ENCODE measurements at regions not wholly inside any gene's neighbourhood (a gene's known extent, or its start where the extent isn't known, plus 50 kb on each side); places are given as distances from the start of the nearest gene placed in this dataset.

DNA sequence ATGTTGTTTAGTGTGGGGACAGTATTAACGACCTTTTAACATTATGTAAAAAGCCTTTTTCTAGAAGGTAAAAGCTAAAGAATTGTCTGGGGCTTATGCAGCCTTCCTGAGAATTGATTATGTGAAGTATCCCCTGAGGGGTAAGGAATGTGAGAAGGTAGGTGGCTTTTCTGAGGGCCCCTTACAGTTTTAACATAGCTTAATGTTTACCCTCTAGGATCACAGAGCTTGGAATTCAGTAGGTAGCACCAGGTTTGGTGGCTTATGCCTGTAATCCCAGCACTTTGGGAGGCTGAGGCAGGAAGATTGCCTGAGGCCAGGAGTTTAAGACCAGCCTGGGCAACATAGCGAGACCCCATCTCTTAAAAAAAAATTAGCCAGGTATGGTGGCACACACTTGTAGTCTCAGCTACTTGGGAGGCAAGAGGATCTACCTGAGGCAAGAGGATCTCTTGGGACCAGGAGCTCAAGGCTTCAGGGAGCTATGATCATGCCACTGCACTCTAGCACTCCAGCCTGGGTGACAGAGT lies 101.3 kb downstream of the OLFM4 start:
- Mint-ChIP-seq H3K4me3 (no peak overlapping the region), H3K27ac (no peak overlapping the region), H3K4me1 (no peaks in the 10 kb centered on the region), H3K36me3 (ENCODE audit: low read depth) (no peaks in the 10 kb centered on the region), H3K27me3 (no peaks in the 10 kb centered on the region)
- H3K9me3 ChIP-seq (ENCODE audit: control insufficient read depth, low read length, poor library complexity, severe bottlenecking): no peaks in the 10 kb centered on the region
- ATAC-seq (no peak), DNase-seq (no peak)

DNA sequence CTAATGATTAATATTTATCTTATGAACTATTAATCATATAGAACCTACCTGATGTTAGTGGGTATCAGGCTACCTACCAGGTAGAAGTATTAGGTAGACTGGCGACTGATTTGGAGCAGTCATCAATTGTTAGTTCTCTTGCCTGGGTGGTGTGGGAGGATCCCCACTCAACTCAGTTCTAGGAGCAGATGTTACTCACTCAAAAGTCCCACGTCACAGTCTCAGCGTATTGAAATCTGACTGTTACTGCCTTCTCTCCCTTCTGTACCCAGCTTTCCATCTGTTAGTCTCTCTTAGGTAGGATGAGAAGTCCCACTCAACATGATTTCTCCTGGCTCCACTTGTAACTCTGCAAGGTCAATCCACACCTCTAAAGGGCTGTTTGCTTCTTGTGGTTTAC lies 102.7 kb downstream of the OLFM4 start:
- H3K9me3 ChIP-seq (ENCODE audit: control insufficient read depth, low read length, poor library complexity, severe bottlenecking): no peaks in the 10 kb centered on the region
- ATAC-seq (no peak), DNase-seq (no peak)
- Mint-ChIP-seq H3K4me3 (no peak overlapping the region), H3K27ac (no peak overlapping the region), H3K27me3 (no peaks in the 10 kb centered on the region), H3K36me3 (ENCODE audit: low read depth) (no peaks in the 10 kb centered on the region), H3K4me1 (no peaks in the 10 kb centered on the region)

DNA sequence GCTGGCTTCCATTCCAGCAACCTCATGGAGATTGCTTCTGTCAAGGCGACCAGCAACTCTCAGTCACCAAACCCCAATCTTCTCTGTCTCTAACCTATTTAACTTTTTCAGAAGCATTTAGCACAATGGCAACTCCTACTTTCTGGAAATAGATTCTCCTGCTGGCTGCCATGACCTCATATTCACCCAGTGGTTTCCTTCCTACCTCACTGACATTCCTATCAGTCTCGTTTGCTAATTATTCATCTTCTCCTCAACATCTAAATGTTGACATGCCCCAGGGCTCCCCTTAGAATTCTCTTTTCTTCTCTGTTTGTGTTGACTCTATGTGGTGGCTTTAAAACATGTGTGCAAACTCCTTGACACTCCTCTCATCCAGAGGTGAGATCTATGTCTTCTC lies 106.7 kb downstream of the OLFM4 start:
- H3K36me3 Mint-ChIP-seq (ENCODE audit: low read depth): no peaks in the 10 kb centered on the region
- DNase-seq (no peak), ATAC-seq (no peak)
- no peak overlapping the region for H3K4me3 Mint-ChIP-seq
- H3K4me1 Mint-ChIP-seq: no peaks in the 10 kb centered on the region
- H3K9me3 ChIP-seq (ENCODE audit: control insufficient read depth, low read length, poor library complexity, severe bottlenecking): no peaks in the 10 kb centered on the region
- H3K27ac Mint-ChIP-seq: no peak overlapping the region
- H3K27me3 Mint-ChIP-seq: no peaks in the 10 kb centered on the region

DNA sequence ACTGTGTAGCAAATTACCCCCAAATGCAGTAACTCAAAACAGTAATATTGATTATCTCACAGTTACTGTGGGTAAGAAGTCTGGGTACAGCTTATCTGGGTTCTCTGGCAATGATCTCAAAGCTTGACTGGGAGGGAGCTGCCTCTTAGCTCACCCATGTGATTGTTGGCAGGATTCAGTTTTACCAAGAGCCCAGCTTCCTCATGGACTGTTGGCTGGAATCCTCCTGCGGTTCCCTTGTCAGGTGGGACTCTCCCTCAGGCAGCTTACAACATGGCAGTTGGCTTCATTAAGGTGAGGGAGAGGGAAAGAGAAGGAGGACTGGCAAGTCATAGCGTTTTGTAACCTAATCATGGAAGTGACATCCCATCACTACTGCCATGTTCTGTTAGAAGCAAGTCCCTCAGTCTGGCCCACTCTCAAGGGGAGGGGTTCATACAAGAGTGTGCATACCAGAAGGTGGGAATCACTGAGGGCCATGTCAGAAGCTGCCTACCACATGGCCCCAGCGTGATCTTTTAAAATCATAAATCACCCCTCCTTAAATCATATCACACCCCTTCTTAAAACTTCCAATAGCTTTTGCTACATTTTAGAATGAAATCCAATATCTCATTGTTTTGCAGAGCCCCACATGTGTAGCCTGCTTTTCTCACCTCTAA lies 108.1 kb downstream of the OLFM4 start:
- Mint-ChIP-seq H3K36me3 (ENCODE audit: low read depth) (no peaks in the 10 kb centered on the region), H3K27me3 (no peaks in the 10 kb centered on the region), H3K27ac (no peak overlapping the region), H3K4me3 (no peak overlapping the region), H3K4me1 (no peaks in the 10 kb centered on the region)
- H3K9me3 ChIP-seq (ENCODE audit: control insufficient read depth, low read length, poor library complexity, severe bottlenecking): no peaks in the 10 kb centered on the region
- DNase-seq: no peak
- ATAC-seq: no peak

DNA sequence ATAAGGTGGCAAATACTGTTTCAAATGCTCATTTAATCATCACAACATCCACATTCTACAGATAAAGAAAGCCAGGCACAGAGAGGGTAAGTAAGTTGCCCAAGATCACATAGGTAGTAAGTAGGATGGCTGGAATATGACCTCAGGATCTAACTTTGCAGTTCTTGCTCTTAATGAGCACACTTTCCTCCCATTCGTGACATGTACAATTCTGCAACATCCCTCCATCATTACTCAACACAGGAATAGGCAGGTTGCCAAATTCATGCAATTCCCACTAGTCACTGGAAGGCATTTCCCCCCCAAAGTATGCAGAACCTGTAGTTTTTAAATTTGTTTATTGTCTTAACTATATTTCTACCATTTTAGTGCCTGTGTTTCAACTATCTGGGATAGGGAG lies 109.2 kb downstream of the OLFM4 start:
- H3K9me3 ChIP-seq (ENCODE audit: control insufficient read depth, low read length, poor library complexity, severe bottlenecking): no peaks in the 10 kb centered on the region
- Mint-ChIP-seq H3K36me3 (ENCODE audit: low read depth) (no peaks in the 10 kb centered on the region), H3K4me1 (no peaks in the 10 kb centered on the region), H3K4me3 (no peak overlapping the region), H3K27me3 (no peaks in the 10 kb centered on the region), H3K27ac (no peak overlapping the region)
- no peak for DNase-seq
- ATAC-seq: no peak

DNA sequence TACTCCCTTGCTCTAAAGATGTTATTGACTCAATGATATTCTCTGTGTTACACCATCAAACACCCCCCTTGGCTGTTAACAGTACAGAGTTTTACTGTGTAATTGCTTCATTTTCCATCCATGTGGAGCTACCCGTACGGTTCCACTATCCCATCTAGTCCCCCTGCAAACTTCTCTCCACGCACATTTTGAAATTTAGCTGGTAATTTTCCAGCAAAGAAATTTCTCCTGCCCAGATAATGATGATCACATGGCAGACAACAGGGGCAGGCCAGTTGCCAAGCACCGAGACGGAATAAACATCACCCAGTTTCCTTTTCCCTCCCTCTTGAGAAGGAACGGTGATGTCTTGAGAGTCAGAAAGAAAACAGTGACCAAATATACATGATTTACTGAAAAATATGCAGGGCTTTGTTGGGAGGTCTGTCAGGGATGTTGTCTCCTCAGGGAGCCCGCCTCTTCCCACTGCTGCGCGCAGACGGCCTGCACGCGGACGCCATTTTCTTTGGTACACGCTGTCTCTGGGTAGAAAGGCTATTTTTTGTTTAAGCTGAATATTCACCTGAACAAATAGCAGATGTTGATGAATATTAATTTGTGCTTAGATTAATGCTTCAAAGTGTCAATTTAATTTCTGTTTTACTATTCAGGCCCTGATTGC lies 109.9 kb downstream of the OLFM4 start:
- H3K9me3 ChIP-seq (ENCODE audit: control insufficient read depth, low read length, poor library complexity, severe bottlenecking): no peaks in the 10 kb centered on the region
- no peaks in the 10 kb centered on the region for H3K36me3 Mint-ChIP-seq (ENCODE audit: low read depth)
- no peaks in the 10 kb centered on the region for H3K4me1 Mint-ChIP-seq
- DNase-seq: no peak
- no peak overlapping the region for H3K27ac Mint-ChIP-seq
- H3K4me3 Mint-ChIP-seq: no peak overlapping the region
- H3K27me3 Mint-ChIP-seq: no peaks in the 10 kb centered on the region
- no peak for ATAC-seq

DNA sequence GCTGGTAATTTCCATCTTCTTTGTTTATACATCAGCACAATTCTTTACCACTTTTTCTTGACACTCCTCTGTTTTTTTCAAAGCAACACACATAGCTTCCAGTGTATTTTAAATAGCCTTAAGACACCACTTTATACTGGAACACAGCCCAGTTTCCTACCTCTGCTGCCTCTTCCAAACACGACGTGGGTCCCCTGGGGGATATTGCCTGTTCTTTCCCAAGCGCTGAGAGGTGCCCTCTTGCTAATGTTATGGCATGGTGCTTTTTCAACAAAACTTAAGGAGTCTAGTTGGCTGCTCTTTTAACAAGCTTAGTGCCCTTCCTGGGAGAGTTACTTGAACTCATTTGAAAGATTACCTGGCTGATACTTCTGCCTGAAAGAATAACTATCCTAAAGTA lies 112.7 kb downstream of the OLFM4 start:
- Mint-ChIP-seq H3K27ac (no peak overlapping the region), H3K27me3 (no peaks in the 10 kb centered on the region), H3K4me1 (no peaks in the 10 kb centered on the region), H3K36me3 (ENCODE audit: low read depth) (peaks cover 2% of the 10 kb centered on the region), H3K4me3 (no peak overlapping the region)
- ATAC-seq (no peak), DNase-seq (no peak)
- no peaks in the 10 kb centered on the region for H3K9me3 ChIP-seq (ENCODE audit: control insufficient read depth, low read length, poor library complexity, severe bottlenecking)

DNA sequence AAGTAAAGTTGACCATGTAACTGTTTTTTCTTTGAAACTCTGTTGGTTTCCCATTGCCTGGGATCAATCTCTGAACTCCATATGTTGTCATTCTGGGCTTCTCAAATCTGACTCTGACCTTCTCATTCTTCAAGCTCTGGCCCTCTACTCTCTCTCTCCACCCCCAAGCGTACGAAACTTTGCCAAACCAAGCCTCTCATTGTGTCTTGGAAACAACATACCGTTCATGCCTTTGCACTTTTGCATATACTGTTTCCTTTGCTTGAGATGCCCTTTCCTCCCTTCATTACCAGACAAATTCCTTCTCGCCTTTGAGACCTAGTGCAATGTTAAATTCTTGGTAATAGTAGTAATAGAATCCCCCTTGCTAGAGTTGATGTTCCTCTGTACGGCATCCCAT lies 113.7 kb downstream of the OLFM4 start:
- DNase-seq (no peak), ATAC-seq (no peak)

DNA sequence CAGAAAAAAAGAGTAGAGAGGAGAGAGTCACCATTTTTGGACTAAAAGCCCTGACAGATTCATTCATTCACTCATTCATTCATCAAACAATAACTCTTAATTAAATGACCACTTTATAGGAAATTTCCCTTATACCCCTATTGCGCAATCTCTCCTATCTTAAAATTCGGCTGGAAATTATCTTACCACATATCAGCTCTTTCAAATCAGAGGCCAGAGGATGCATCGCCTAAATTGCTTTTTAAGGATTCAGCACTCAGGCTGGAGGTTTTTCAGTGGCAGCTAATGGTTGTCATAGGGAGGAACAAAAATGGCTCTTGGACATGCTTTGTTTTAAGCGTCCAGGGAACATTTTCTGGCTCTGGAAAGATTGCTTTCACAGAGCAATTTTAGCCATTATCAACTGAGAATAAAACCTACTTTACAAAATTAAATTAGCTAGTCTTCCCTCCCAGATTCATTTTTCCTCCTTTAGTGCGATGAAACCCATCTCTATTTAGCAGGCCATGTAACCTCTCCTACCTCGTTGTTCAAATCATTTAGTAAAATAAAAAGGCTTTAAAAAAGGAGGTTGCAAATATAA lies 115.2 kb downstream of the OLFM4 start:
- Mint-ChIP-seq H3K4me1 (no peaks in the 10 kb centered on the region), H3K27ac (no peak overlapping the region), H3K4me3 (no peak overlapping the region), H3K36me3 (ENCODE audit: low read depth) (peaks cover 2% of the 10 kb centered on the region), H3K27me3 (no peaks in the 10 kb centered on the region)
- no peaks in the 10 kb centered on the region for H3K9me3 ChIP-seq (ENCODE audit: control insufficient read depth, low read length, poor library complexity, severe bottlenecking)
- no peak for DNase-seq
- ATAC-seq: no peak

More for the DNA sequence above, 113.7 kb downstream of the OLFM4 start:
- no peaks in the 10 kb centered on the region for H3K27me3 Mint-ChIP-seq
- no peak overlapping the region for H3K27ac Mint-ChIP-seq
- no peak overlapping the region for H3K4me3 Mint-ChIP-seq
- H3K9me3 ChIP-seq (ENCODE audit: control insufficient read depth, low read length, poor library complexity, severe bottlenecking): no peaks in the 10 kb centered on the region
- peaks cover 2% of the 10 kb centered on the region for H3K36me3 Mint-ChIP-seq (ENCODE audit: low read depth)
- H3K4me1 Mint-ChIP-seq: no peaks in the 10 kb centered on the region

DNA sequence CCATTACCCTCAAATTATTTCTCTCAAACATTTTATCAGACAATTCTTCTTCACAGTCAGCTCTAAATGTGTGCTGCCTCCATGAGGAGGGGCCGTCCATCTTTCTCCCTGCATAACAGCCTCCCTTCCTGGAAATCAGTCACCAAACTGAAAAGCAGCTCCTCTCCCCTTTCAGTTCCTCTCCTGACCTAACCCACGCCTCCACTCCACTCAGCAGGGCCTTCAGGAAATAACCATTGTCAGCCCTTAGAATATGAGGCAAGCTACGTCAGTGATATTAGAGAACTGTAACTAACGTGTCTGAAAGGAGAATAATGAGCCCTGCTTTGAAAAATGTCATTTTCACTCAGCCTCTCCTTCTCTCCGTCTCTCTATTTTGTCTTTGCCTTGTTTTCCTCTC lies 116.2 kb downstream of the OLFM4 start:
- Mint-ChIP-seq H3K4me3 (no peak overlapping the region), H3K36me3 (ENCODE audit: low read depth) (peaks cover 2% of the 10 kb centered on the region), H3K27ac (no peak overlapping the region), H3K27me3 (no peaks in the 10 kb centered on the region), H3K4me1 (no peaks in the 10 kb centered on the region)
- DNase-seq (no peak), ATAC-seq (no peak)
- no peaks in the 10 kb centered on the region for H3K9me3 ChIP-seq (ENCODE audit: control insufficient read depth, low read length, poor library complexity, severe bottlenecking)

DNA sequence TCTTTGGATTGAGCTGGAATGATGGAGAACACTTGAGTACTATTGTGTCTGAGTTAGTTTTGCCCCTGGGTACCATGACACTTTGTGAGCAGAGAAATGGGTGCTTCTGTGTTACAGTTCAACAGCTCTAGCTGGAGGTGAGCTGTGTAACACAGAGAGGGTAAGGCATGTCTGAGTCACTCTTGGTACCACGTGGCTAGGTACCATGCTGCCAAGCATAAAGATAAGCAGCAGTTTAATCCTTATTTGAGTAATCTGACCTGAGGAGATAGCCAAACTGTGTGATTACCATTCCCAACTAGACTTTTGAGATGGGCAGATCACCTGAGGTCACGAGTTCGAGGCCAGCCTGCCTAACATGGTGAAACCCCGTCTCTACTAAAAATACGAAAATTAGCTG lies 122.0 kb downstream of the OLFM4 start:
- H3K9me3 ChIP-seq (ENCODE audit: control insufficient read depth, low read length, poor library complexity, severe bottlenecking): no peaks in the 10 kb centered on the region
- DNase-seq: no peak
- H3K27ac Mint-ChIP-seq: no peak overlapping the region
- no peak overlapping the region for H3K4me3 Mint-ChIP-seq
- ATAC-seq: no peak
- no peaks in the 10 kb centered on the region for H3K36me3 Mint-ChIP-seq (ENCODE audit: low read depth)
- peaks cover 4% of the 10 kb centered on the region for H3K27me3 Mint-ChIP-seq
- no peaks in the 10 kb centered on the region for H3K4me1 Mint-ChIP-seq

DNA sequence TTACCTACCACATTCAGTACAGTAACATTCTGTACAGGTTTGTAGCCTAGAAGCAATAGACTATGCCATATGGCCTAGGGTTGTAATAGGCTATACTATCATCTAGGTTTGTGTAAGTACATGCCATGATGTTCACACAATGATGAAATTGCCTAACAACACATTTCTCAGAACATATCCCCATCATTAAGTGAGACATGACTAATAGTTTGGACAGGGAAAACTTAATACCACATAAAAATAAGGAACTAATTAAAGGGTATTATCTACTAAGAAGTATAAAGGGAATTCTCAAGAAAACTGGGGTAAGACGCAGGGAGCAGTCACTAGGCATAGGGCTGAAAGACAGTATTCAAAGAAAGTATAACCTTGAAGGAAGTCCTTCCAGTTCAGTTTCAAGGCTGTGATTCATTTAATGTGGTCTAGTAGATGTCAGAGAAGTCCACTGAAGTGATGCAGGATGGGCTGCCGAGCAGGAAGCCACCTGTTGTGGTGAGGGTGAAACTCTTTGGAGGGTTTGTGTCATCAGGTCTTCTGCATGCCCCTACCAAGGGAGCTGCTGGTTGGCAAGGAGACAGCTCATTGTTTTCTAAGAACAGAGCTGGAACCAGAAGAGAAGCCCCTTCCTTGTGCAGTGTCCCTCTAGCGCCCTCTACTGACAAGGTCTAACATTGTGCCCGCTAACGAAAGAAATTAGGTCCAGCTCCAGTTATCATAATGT lies 122.9 kb downstream of the OLFM4 start:
- H3K27ac Mint-ChIP-seq: no peak overlapping the region
- peaks cover 4% of the 10 kb centered on the region for H3K27me3 Mint-ChIP-seq
- no peak overlapping the region for H3K4me3 Mint-ChIP-seq
- no peak for DNase-seq
- no peaks in the 10 kb centered on the region for H3K9me3 ChIP-seq (ENCODE audit: control insufficient read depth, low read length, poor library complexity, severe bottlenecking)
- peak; percentile 36 for ATAC-seq
- H3K36me3 Mint-ChIP-seq (ENCODE audit: low read depth): no peaks in the 10 kb centered on the region
- no peaks in the 10 kb centered on the region for H3K4me1 Mint-ChIP-seq

DNA sequence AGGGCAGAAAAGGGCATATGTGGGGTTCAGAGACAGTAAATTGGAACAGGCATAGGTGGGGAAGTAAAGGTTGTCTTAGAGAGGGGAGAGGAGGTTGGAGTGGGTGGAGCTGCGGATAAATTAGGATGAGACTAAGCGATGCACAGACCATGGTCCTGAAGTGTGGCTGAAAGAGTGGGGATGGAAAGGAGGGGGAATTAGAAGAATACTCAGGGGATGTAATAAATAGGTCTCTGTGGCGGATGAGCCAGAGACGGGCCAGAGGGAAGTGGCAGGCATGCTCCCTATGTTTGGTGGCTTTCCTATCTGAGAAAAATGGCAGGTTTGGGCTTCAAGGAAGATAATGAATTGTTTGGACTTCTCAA lies 123.4 kb downstream of the OLFM4 start:
- H3K36me3 Mint-ChIP-seq (ENCODE audit: low read depth): no peaks in the 10 kb centered on the region
- no peaks in the 10 kb centered on the region for H3K4me1 Mint-ChIP-seq
- ATAC-seq: no peak
- no peak overlapping the region for H3K4me3 Mint-ChIP-seq
- no peaks in the 10 kb centered on the region for H3K9me3 ChIP-seq (ENCODE audit: control insufficient read depth, low read length, poor library complexity, severe bottlenecking)
- DNase-seq: no peak
- peaks cover 4% of the 10 kb centered on the region for H3K27me3 Mint-ChIP-seq
- H3K27ac Mint-ChIP-seq: no peak overlapping the region

Measured in T-helper 17 cell (primary cell).